SU-DHL-6 (cell line): ENCODE measurements at regions not wholly inside any gene's neighbourhood (a gene's known extent, or its start where the extent isn't known, plus 50 kb on each side); places are given as distances from the start of the nearest gene placed in this dataset.

ENCODE experiments used
- H2AFZ ChIP-seq: fragments of 200-600 bp; sonication (generic); 2 replicates; pipeline ENCODE4 v1.6.1; 2014; ENCODE audit warnings: low read depth, mild to moderate bottlenecking, moderate library complexity, mixed read lengths, antibody characterized with exemption, low read length; ENCODE audit not compliant: severe bottlenecking
- H3F3A ChIP-seq: fragments of 200-600 bp; shearing (Covaris generic); 2 replicates; pipeline ENCODE4 v1.6.0; 2016; ENCODE audit warnings: antibody characterized with exemption, mild to moderate bottlenecking; ENCODE audit not compliant: insufficient read depth
- H3K27ac ChIP-seq: fragments of 200-600 bp; sonication (generic); 2 replicates; pipeline ENCODE4 v1.5.1; 2016; ENCODE audit warnings: low read depth, mild to moderate bottlenecking, low read length, moderate library complexity, mixed read lengths
- H3K27me3 ChIP-seq: fragments of 200-600 bp; sonication (generic), shearing (Covaris generic); 2 replicates; pipeline ENCODE4 v1.6.0; 2014; ENCODE audit warnings: mild to moderate bottlenecking, low read length
- H3K36me3 ChIP-seq: fragments of 200-600 bp; sonication (generic); 2 replicates; pipeline ENCODE4 v1.6.1; 2014; ENCODE audit warnings: mild to moderate bottlenecking, low read length, mixed read lengths
- H3K4me2 ChIP-seq: fragments of 300-600, 200-600 bp; shearing (Covaris generic), sonication (generic); 2 replicates; pipeline ENCODE4 v1.6.0; 2014; ENCODE audit warnings: low read length, low read depth, mild to moderate bottlenecking; ENCODE audit not compliant: poor library complexity, severe bottlenecking
- H3K4me3 ChIP-seq: fragments of 200-600 bp; sonication (generic); 2 replicates; pipeline ENCODE4 v1.5.1; 2014; ENCODE audit warnings: antibody characterized with exemption, low read length, mild to moderate bottlenecking, mixed read lengths; ENCODE audit not compliant: insufficient read depth, poor library complexity, severe bottlenecking
- H3K79me2 ChIP-seq: fragments of 200-600 bp; sonication (generic); 2 replicates; pipeline ENCODE4 v1.6.1; 2014; ENCODE audit warnings: mild to moderate bottlenecking, low read length, moderate library complexity; ENCODE audit not compliant: insufficient read depth
- H3K9ac ChIP-seq: fragments of 200-600 bp; sonication (generic); 2 replicates; pipeline ENCODE4 v1.7.0; 2014; ENCODE audit warnings: mild to moderate bottlenecking, low read length
- H3K9me2 ChIP-seq: fragments of 200-600 bp; sonication (generic); replicated peaks from 2 replicates; pipeline ENCODE4 v1.6.1; 2014; ENCODE audit warnings: low read length; ENCODE audit not compliant: insufficient read depth
- H3K9me3 ChIP-seq: fragments of 200-600 bp; sonication (generic); 2 replicates; pipeline ENCODE4 v1.6.1; 2014; ENCODE audit warnings: low read length, mixed read lengths; ENCODE audit not compliant: insufficient read depth
- H4K20me1 ChIP-seq: fragments of 200-600 bp; sonication (generic); 2 replicates; pipeline ENCODE4 v1.6.1; 2014; ENCODE audit warnings: low read depth, mild to moderate bottlenecking, antibody characterized with exemption, low read length, moderate library complexity, mixed read lengths
- CTCF ChIP-seq: fragments of 200-600 bp; sonication (generic); IDR thresholded peaks from one replicate; pipeline ENCODE4 v1.5.1; 2017; ENCODE audit warnings: antibody characterized with exemption, mild to moderate bottlenecking, low read length, moderate library complexity; ENCODE audit not compliant: insufficient read depth, poor library complexity, severe bottlenecking
- EZH2phosphoT487 ChIP-seq: fragments of 200-600 bp; sonication (generic), shearing (Covaris generic); conservative IDR thresholded peaks from 2 replicates; pipeline ENCODE4 v1.6.1; 2018; ENCODE audit warnings: mild to moderate bottlenecking, antibody characterized with exemption, low read length, moderate library complexity, mixed read lengths

GRCh38 chr10:6889718-6890117 is 309.6 kb upstream of the PRKCQ start:
- no peak for TF ChIP-seq CTCF
- no peak for TF ChIP-seq EZH2phosphoT487
- Histone ChIP-seq H2AFZ (no peak overlapping the region), H3F3A (no peaks in the 10 kb centered on the region), H3K9me3 (no peaks in the 10 kb centered on the region), H4K20me1 (no peaks in the 10 kb centered on the region), H3K27ac (no peak overlapping the region), H3K9ac (no peak overlapping the region), H3K4me2 (no peak overlapping the region), H3K36me3 (no peaks in the 10 kb centered on the region), H3K27me3 (peaks cover 4% of the 10 kb centered on the region; the same call in 1 of the 2 replicates), H3K79me2 (no peaks in the 10 kb centered on the region), H3K9me2 (no peaks in the 10 kb centered on the region), H3K4me3 (no peak overlapping the region)

GRCh38 chr10:6888434-6888833 is 308.4 kb upstream of the PRKCQ start:
- Histone ChIP-seq H3K9me2 (no peaks in the 10 kb centered on the region), H3K4me3 (no peak overlapping the region), H3F3A (no peaks in the 10 kb centered on the region), H2AFZ (no peak overlapping the region), H3K79me2 (no peaks in the 10 kb centered on the region), H3K9me3 (no peaks in the 10 kb centered on the region), H3K4me2 (no peak overlapping the region), H3K27ac (no peak overlapping the region), H3K36me3 (no peaks in the 10 kb centered on the region), H4K20me1 (no peaks in the 10 kb centered on the region), H3K27me3 (peaks cover 4% of the 10 kb centered on the region; the same call in 1 of the 2 replicates), H3K9ac (no peak overlapping the region)
- TF ChIP-seq EZH2phosphoT487 (no peak), CTCF (no peak)

- H3K79me2 ChIP-seq: no peaks in the 10 kb centered on the region
- no peak overlapping the region for H2AFZ ChIP-seq
- TF ChIP-seq EZH2phosphoT487 (no peak), CTCF (no peak)
- no peaks in the 10 kb centered on the region for H3K9me2 ChIP-seq
- H3K36me3 ChIP-seq: no peaks in the 10 kb centered on the region
- no peak overlapping the region for H3K4me2 ChIP-seq
- H3K27ac ChIP-seq: no peak overlapping the region
- H3K9me3 ChIP-seq: no peaks in the 10 kb centered on the region
- H3K4me3 ChIP-seq: no peak overlapping the region
- no peaks in the 10 kb centered on the region for H3K27me3 ChIP-seq
- H3F3A ChIP-seq: no peaks in the 10 kb centered on the region
- no peak overlapping the region for H3K9ac ChIP-seq
- H4K20me1 ChIP-seq: no peaks in the 10 kb centered on the region
Measured at GRCh38 chr10:6885284-6885683, 305.2 kb upstream of the PRKCQ start.

- no peak overlapping the region for H3K27ac ChIP-seq
- H3K79me2 ChIP-seq: no peaks in the 10 kb centered on the region
- no peak overlapping the region for H3K9ac ChIP-seq
- no peaks in the 10 kb centered on the region for H3K36me3 ChIP-seq
- no peaks in the 10 kb centered on the region for H3K9me3 ChIP-seq
- H3K9me2 ChIP-seq: no peaks in the 10 kb centered on the region
- no peak overlapping the region for H3K4me2 ChIP-seq
- no peaks in the 10 kb centered on the region for H3K27me3 ChIP-seq
- H2AFZ ChIP-seq: no peak overlapping the region
- no peaks in the 10 kb centered on the region for H3F3A ChIP-seq
- TF ChIP-seq EZH2phosphoT487 (no peak), CTCF (no peak)
- H4K20me1 ChIP-seq: no peaks in the 10 kb centered on the region
- no peak overlapping the region for H3K4me3 ChIP-seq
Measured at GRCh38 chr10:6881987-6882386, 301.9 kb upstream of the PRKCQ start.
